K562 (cell line): ENCODE measurements at regions not wholly inside any gene's neighbourhood (a gene's known extent, or its start where the extent isn't known, plus 50 kb on each side); places are given as distances from the start of the nearest gene placed in this dataset.

Experiments
- ATAC-seq: fragments of 200-7000 bp; cut with Tn5 transposase; 3 replicates; pipeline ENCODE4 v1.9.1; 2020; ENCODE audit warnings: moderate library complexity
- BruUV-seq: library from RNA; stranded (reverse); fragments of 400-500 nt; replicated peaks from 2 replicates; lab custom pipeline; 2021; lab: Mats Ljungman, UMichigan
- CTCF ChIA-PET: fragments of 300-600 bp; formaldehyde crosslinking; extraction: SDS; loops from one replicate; lab custom pipeline; 2021; ENCODE audit warnings: low intra/inter-chr PET ratio; lab: Yijun Ruan, JAX
- POLR2A ChIA-PET: fragments of 300-600, 350-650 bp; sonication (Branson Sonifier 250); formaldehyde crosslinking; extraction: SDS; loops from one replicate; lab custom pipeline; 2021; ENCODE audit warnings: antibody characterized with exemption, inconsistent platforms; lab: Yijun Ruan, JAX
- DNase-seq, 4 experiments: peaks; one replicate each; pipeline versions ENCODE4 v3.0.0 to v3.0.0-alpha.2; 2011 to 2018; ENCODE audit warnings: low spot score in 3 of 4, mixed read lengths in 3 of 4; ENCODE audit errors: extremely low read depth in 1 of 4
- FAIRE-seq: peaks from 2 replicates; lab custom pipeline; 2011; peaks lifted over from hg19 to GRCh38; lab: Jason Lieb, UNC
- H2AFZ ChIP-seq: 2 replicates; pipeline ENCODE4 v1.6.0; 2011; ENCODE audit warnings: low read depth, low read length, control low read depth, inconsistent platforms
- H3K27ac ChIP-seq: fragments of 200-600 bp; 3 replicates; pipeline ENCODE4 v1.8.0; 2011; ENCODE audit warnings: low read depth, mild to moderate bottlenecking, control low read depth, inconsistent platforms, low read length, moderate library complexity, mixed read lengths; ENCODE audit errors: extremely low read depth
- H3K27me3 ChIP-seq, 2 experiments: fragments of 300-600 bp in 1 of 2; 2 replicates in 1 of 2; 3 replicates in 1 of 2; pipeline versions ENCODE4 v1.6.0 to v1.8.0; 2011; ENCODE audit warnings: inconsistent platforms in 2 of 2, low read length in 2 of 2, mild to moderate bottlenecking in 1 of 2, mixed read lengths in 1 of 2, moderate library complexity in 1 of 2; ENCODE audit not compliant: control insufficient read depth in 2 of 2, insufficient read depth in 2 of 2
- H3K36me3 ChIP-seq: fragments of 300-600 bp; 3 replicates; pipeline ENCODE4 v1.8.0; 2011; ENCODE audit warnings: mild to moderate bottlenecking, low read length, inconsistent platforms; ENCODE audit not compliant: control insufficient read depth, insufficient read depth
- H3K4me1 ChIP-seq, 2 experiments: fragments of 200-600 bp in 1 of 2; replicated peaks in 1 of 2; 2 replicates in 1 of 2; 3 replicates in 1 of 2; pipeline versions ENCODE4 v1.5.1 to v1.8.0; 2011; ENCODE audit warnings: inconsistent platforms in 2 of 2, low read length in 2 of 2, mild to moderate bottlenecking in 1 of 2, mixed read lengths in 1 of 2, moderate library complexity in 1 of 2; ENCODE audit not compliant: control insufficient read depth in 2 of 2, insufficient read depth in 2 of 2
- H3K4me2 ChIP-seq: 2 replicates; pipeline ENCODE4 v1.6.1; 2011; ENCODE audit warnings: low read length, control low read depth, inconsistent platforms, mixed read lengths; ENCODE audit not compliant: insufficient read depth
- H3K4me3 ChIP-seq: fragments of 200-600 bp; sonication (generic), shearing (Covaris generic); 2 replicates; pipeline ENCODE4 v1.5.1; 2016; ENCODE audit warnings: control low read depth, inconsistent platforms
- H3K79me2 ChIP-seq: fragments of 200-600 bp; 3 replicates; pipeline ENCODE4 v1.8.0; 2011; ENCODE audit warnings: low read length, inconsistent platforms; ENCODE audit not compliant: control insufficient read depth, insufficient read depth
- H3K9ac ChIP-seq, 2 experiments: 2 replicates each; pipeline versions ENCODE4 v1.6.0 to v1.6.1; 2011; ENCODE audit warnings: low read depth in 2 of 2, low read length in 2 of 2, control low read depth in 1 of 2, inconsistent platforms in 1 of 2, mild to moderate bottlenecking in 1 of 2, mixed read lengths in 1 of 2; ENCODE audit not compliant: insufficient read depth in 1 of 2
- H3K9me1 ChIP-seq: one replicate; pipeline ENCODE4 v1.6.0; 2011; ENCODE audit warnings: inconsistent platforms, mild to moderate bottlenecking, low read length, moderate library complexity; ENCODE audit not compliant: control insufficient read depth, insufficient read depth
- H3K9me3 ChIP-seq: replicated peaks from 2 replicates; pipeline ENCODE4 v1.5.1; 2011; ENCODE audit warnings: low read depth, low read length, inconsistent platforms; ENCODE audit not compliant: control insufficient read depth, insufficient read depth
- H4K20me1 ChIP-seq: replicated peaks from 2 replicates; pipeline ENCODE4 v1.6.1; 2011; ENCODE audit warnings: low read length, inconsistent platforms, mixed read lengths; ENCODE audit not compliant: control insufficient read depth, insufficient read depth
- FOXK1 ChIP-seq: sonication (generic); formaldehyde crosslinking; IDR thresholded peaks from 2 replicates; pipeline ENCODE4 v1.8.0; 2022; ENCODE audit warnings: missing genetic modification reagents, mild to moderate bottlenecking, borderline replicate concordance
- KDM2B ChIP-seq: fragments of 250-450 bp; sonication (Bioruptor Pico); IDR thresholded peaks from 2 replicates; pipeline ENCODE4 v1.8.0; 2021; ENCODE audit warnings: mild to moderate bottlenecking, moderate library complexity
- NFE2 ChIP-seq: IDR thresholded peaks from 2 replicates; pipeline ENCODE4 v1.6.1; 2014; ENCODE audit warnings: antibody characterized with exemption, low read depth
- SAFB2 ChIP-seq: fragments of 200-400 bp; formaldehyde crosslinking; IDR thresholded peaks from 2 replicates; pipeline ENCODE4 v1.6.1; 2018; ENCODE audit warnings: borderline replicate concordance, low read length, low read depth, moderate library complexity; ENCODE audit not compliant: severe bottlenecking
- YBX1 ChIP-seq: fragments of 450-650 bp; IDR thresholded peaks from 2 replicates; pipeline ENCODE4 v1.7.1; 2016; ENCODE audit warnings: mild to moderate bottlenecking
- ZC3H11A ChIP-seq: IDR thresholded peaks from 2 replicates; pipeline ENCODE4 v1.6.1; 2012; ENCODE audit warnings: low read depth, low read length, improper control_type of control experiment
- ZNF12 ChIP-seq: sonication (generic); formaldehyde crosslinking; IDR thresholded peaks from 2 replicates; pipeline ENCODE4 v1.4.0; 2020; ENCODE audit warnings: mild to moderate bottlenecking, missing genetic modification reagents
- WGBS: fragments of 100-300 bp; shearing (Covaris generic); methylation state at CpG from one replicate; pipeline ENCODE4 v1.1.6; 2016; ENCODE audit warnings: low coverage, mixed read lengths; ENCODE audit not compliant: insufficient coverage; ENCODE audit errors: missing lambda C conversion rate; 5-methylcytosine and 5-hydroxymethylcytosine counted together
- in situ Hi-C: fragments of 300-500 bp; cut with MboI; formaldehyde crosslinking; loops from 4 replicates; pipeline ENCODE4 v1.15.0; 2018; ENCODE audit warnings: inconsistent platforms, mixed read lengths
- intact Hi-C: fragments of 100-400 bp; cut with micrococcal nuclease; formaldehyde crosslinking; loops from 2 replicates; pipeline ENCODE4 v1.14.2; 2022
- TF ChIP-seq, protein P1 (sequence below): fragments of 450-650 bp; IDR thresholded peaks from 2 replicates; pipeline ENCODE4 v1.6.1; 2018; ENCODE audit warnings: mild to moderate bottlenecking, low read depth; ENCODE audit not compliant: partially characterized antibody
- TF ChIP-seq, protein P2 (sequence below): sonication (generic); formaldehyde crosslinking; IDR thresholded peaks from 2 replicates; pipeline ENCODE4 v1.4.0; 2020; ENCODE audit warnings: mild to moderate bottlenecking, missing genetic modification reagents
- TF ChIP-seq, protein P3 (sequence below): fragments of 450-650 bp; IDR thresholded peaks from 2 replicates; pipeline ENCODE4 v1.6.1; 2018; ENCODE audit not compliant: partially characterized antibody

DNA sequence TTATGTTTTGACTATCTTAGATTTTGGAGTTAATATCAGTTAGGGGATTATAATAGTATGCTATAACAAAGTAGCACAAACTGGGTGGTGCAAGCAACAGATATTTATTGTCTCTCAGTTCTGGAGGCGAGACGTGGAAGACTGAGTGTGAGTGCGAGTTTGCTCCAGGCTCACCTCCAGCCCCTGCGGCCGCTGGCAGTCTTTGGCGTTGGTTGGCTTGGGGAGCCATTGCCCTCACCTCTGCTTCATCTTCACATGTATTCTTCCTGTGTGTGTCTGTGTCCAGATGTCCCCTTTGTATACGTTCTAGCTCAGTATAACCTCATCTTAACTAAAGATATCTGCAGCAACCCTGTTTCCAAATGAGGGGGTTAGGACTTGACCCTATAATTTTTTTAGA lies 343.9 kb upstream of the COBL start:
- DNase-seq (no peak), ATAC-seq (no peak)
- Histone ChIP-seq H3K9ac (no peak overlapping the region), H3K4me3 (no peak overlapping the region), H3K4me1 (no peaks in the 10 kb centered on the region), H2AFZ (no peak overlapping the region), H3K4me2 (no peak overlapping the region), H4K20me1 (no peaks in the 10 kb centered on the region), H3K79me2 (no peaks in the 10 kb centered on the region), H3K9me1 (no peaks in the 10 kb centered on the region), H3K27me3 (no peaks in the 10 kb centered on the region; a peak in 1 of 5 replicates), H3K36me3 (no peaks in the 10 kb centered on the region), H3K27ac (no peak overlapping the region)
- ChIA-PET CTCF (no interaction called here), POLR2A (interaction anchor here (0.6 kb wide), 1 partner anchor 36 kb away, joined by 3 read pairs; no protein-coding TSS in a partner anchor)
- intact Hi-C loops = no loop called here
- WGBS = under 1% methylated on average over 7 of the region's 7 CpGs
- BruUV-seq = no TSS peak
- no peak for TF ChIP-seq YBX1
- TF ChIP-seq ZC3H11A = no peak
- no peak for TF ChIP-seq FOXK1 (CRISPR knock-in tag)
- TF ChIP-seq, protein P1, sequence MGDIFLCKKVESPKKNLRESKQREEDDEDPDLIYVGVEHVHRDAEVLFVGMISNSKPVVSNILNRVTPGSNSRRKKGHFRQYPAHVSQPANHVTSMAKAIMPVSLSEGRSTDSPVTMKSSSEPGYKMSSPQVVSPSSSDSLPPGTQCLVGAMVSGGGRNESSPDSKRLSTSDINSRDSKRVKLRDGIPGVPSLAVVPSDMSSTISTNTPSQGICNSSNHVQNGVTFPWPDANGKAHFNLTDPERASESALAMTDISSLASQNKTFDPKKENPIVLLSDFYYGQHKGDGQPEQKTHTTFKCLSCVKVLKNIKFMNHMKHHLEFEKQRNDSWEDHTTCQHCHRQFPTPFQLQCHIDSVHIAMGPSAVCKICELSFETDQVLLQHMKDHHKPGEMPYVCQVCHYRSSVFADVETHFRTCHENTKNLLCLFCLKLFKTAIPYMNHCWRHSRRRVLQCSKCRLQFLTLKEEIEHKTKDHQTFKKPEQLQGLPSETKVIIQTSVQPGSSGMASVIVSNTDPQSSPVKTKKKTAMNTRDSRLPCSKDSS = no peak
- TF ChIP-seq, protein P2, sequence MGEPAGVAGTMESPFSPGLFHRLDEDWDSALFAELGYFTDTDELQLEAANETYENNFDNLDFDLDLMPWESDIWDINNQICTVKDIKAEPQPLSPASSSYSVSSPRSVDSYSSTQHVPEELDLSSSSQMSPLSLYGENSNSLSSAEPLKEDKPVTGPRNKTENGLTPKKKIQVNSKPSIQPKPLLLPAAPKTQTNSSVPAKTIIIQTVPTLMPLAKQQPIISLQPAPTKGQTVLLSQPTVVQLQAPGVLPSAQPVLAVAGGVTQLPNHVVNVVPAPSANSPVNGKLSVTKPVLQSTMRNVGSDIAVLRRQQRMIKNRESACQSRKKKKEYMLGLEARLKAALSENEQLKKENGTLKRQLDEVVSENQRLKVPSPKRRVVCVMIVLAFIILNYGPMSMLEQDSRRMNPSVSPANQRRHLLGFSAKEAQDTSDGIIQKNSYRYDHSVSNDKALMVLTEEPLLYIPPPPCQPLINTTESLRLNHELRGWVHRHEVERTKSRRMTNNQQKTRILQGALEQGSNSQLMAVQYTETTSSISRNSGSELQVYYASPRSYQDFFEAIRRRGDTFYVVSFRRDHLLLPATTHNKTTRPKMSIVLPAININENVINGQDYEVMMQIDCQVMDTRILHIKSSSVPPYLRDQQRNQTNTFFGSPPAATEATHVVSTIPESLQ = no peak
- TF ChIP-seq, protein P3, sequence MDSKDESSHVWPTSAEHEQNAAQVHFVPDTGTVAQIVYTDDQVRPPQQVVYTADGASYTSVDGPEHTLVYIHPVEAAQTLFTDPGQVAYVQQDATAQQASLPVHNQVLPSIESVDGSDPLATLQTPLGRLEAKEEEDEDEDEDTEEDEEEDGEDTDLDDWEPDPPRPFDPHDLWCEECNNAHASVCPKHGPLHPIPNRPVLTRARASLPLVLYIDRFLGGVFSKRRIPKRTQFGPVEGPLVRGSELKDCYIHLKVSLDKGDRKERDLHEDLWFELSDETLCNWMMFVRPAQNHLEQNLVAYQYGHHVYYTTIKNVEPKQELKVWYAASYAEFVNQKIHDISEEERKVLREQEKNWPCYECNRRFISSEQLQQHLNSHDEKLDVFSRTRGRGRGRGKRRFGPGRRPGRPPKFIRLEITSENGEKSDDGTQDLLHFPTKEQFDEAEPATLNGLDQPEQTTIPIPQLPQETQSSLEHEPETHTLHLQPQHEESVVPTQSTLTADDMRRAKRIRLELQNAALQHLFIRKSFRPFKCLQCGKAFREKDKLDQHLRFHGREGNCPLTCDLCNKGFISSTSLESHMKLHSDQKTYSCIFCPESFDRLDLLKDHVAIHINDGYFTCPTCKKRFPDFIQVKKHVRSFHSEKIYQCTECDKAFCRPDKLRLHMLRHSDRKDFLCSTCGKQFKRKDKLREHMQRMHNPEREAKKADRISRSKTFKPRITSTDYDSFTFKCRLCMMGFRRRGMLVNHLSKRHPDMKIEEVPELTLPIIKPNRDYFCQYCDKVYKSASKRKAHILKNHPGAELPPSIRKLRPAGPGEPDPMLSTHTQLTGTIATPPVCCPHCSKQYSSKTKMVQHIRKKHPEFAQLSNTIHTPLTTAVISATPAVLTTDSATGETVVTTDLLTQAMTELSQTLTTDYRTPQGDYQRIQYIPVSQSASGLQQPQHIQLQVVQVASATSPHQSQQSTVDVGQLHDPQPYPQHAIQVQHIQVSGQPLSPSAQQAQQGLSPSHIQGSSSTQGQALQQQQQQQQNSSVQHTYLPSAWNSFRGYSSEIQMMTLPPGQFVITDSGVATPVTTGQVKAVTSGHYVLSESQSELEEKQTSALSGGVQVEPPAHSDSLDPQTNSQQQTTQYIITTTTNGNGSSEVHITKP = no peak
- no peak for TF ChIP-seq KDM2B (CRISPR knock-in tag)
- no peak for TF ChIP-seq SAFB2
- TF ChIP-seq NFE2 = no peak
- TF ChIP-seq ZNF12 (CRISPR knock-in tag) = no peak
- TF ChIP-seq, all 486 proteins: peak for 0
- H3K9me3 ChIP-seq = no peaks in the 10 kb centered on the region
- FAIRE-seq = no peak
- in situ Hi-C loops = no loop called here
